GM20000 (cell line): ENCODE measurements at regions not wholly inside any gene's neighbourhood (a gene's known extent, or its start where the extent isn't known, plus 50 kb on each side); places are given as distances from the start of the nearest gene placed in this dataset.

Experiments used
- DNase-seq: peaks from one replicate; pipeline ENCODE4 v3.0.0; 2012; ENCODE audit warnings: low spot score
- TF ChIP-seq, protein P1 (sequence below): IDR thresholded peaks from 2 replicates; pipeline ENCODE4 v1.5.1; 2012; ENCODE audit warnings: mild to moderate bottlenecking, control low read depth; ENCODE audit errors: extremely low read depth, missing control alignments

DNA sequence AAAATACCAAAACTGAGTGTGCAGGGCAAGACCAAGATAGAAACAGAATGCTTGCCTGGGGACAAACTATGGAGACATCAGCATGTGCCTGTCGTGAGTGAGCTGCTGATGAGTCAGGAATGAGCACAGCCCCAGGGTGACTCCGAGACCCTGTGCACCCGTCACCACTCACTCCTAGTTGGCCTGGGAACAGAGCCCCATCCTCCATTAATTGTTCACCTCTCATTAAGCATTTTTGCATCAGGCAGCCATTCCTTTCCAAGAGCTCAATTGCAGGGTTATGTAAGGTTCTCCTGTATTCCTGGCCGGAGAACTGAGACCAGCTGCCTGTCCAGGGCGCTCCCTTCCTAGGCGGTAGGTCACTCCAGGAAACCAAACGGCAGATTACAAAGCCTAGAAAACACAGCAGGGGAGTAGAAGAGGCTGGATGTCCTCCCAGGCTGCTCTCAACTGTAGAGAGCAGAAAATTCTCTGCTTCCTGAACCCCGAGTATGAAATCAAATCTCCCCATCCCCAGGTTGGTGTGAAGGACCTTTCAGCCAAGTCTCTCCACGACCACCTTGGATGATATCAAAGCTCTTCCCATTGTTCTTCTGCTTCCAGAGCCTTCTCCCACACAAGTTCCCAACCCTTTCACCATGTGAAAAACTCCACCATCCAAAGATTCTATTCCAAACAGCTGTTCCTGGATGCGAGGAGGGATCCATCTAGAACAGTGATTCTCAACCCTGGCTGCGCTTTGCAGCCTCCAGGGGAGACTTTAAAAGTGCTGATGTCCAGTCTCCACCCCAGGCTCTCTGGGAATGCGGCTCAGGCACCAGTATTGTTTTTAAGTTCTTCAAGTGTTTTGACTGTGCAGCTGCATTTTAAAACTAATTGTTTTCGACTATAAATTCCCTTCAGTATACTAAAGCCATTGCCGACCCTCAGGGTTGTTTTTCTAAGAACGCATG lies 532.6 kb upstream of the JARID2 start:
- no peak for DNase-seq
- TF ChIP-seq, protein P1, sequence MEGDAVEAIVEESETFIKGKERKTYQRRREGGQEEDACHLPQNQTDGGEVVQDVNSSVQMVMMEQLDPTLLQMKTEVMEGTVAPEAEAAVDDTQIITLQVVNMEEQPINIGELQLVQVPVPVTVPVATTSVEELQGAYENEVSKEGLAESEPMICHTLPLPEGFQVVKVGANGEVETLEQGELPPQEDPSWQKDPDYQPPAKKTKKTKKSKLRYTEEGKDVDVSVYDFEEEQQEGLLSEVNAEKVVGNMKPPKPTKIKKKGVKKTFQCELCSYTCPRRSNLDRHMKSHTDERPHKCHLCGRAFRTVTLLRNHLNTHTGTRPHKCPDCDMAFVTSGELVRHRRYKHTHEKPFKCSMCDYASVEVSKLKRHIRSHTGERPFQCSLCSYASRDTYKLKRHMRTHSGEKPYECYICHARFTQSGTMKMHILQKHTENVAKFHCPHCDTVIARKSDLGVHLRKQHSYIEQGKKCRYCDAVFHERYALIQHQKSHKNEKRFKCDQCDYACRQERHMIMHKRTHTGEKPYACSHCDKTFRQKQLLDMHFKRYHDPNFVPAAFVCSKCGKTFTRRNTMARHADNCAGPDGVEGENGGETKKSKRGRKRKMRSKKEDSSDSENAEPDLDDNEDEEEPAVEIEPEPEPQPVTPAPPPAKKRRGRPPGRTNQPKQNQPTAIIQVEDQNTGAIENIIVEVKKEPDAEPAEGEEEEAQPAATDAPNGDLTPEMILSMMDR, result no peak

DNA sequence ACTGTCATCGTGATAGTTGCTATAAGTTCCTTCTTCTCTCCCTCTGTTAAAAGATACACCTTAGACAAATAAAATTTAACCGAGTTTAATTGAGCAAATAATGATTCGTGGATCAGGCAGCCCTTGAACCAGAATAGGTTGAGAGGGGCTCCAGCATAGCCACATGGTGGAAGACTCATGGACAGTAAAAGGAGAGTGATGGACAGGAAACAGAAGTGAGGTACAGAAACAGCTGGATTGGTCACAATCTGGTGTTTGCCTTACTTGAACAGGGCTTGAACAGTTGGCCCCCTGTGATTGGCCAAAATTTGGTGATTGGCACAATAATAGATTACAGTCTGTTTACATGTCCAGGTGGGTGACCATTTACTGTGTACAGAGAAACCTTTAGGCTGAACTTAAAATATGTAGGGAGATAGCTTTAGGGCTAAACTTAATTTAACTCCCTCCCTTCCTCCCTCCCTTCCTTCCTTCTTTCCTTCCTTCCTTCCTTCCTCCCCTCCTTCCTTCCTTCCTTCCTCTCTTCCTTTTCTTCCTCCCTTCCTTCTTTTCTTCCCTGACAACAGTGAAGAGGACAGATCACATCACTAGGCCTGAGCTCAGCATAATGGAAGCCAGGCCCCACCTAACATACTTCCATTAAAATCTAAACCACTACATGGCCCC lies 531.8 kb upstream of the JARID2 start:
- DNase-seq, result no peak
- TF ChIP-seq, protein P1, result no peak

- TF ChIP-seq, protein P1, result no peak
- no peak for DNase-seq
Observed at GRCh38 chr6:14715076-14715475, 530.8 kb upstream of the JARID2 start.

- TF ChIP-seq, protein P1, result no peak
Observed at GRCh38 chr6:14716499-14717146, 529.2 kb upstream of the JARID2 start.

GRCh38 chr6:14717307-14717706 lies 528.6 kb upstream of the JARID2 start:
- DNase-seq, result peak; percentile 22
- TF ChIP-seq, protein P1, result no peak

More at GRCh38 chr6:14716499-14717146, 529.2 kb upstream of the JARID2 start:
- no peak for DNase-seq

GRCh38 chr6:14718861-14719260 lies 527.0 kb upstream of the JARID2 start:
- DNase-seq, result no peak

More at GRCh38 chr6:14718861-14719260, 527.0 kb upstream of the JARID2 start:
- TF ChIP-seq, protein P1, result no peak
